GM21423 (cell line): ENCODE measurements at regions not wholly inside any gene's neighbourhood (a gene's known extent, or its start where the extent isn't known, plus 50 kb on each side); places are given as distances from the start of the nearest gene placed in this dataset.
"Not testable (repeated sequence)": the region's sequence is repeated elsewhere in the genome, so short reads cannot be mapped to it uniquely, and the experiment has no call there.

Experiments used
- ATAC-seq: cut with Tn5 transposase; IDR thresholded peaks from one replicate; pipeline ENCODE4 v1.9.1; 2021; ENCODE audit warnings: mild to moderate bottlenecking, moderate library complexity; ENCODE audit not compliant: unreplicated experiment

GRCh38 chr6:135129136-135129856 lies 51.8 kb upstream of the MYB start:
- peak; percentile 69 for ATAC-seq

- peak; percentile 94 for ATAC-seq
These were observed 52.7 kb upstream of the MYB start for GRCh38 chr6:135128268-135128914.

- no peak for ATAC-seq
These were observed 54.4 kb upstream of the MYB start for GRCh38 chr6:135126729-135127128.

- ATAC-seq: no peak
These were observed 55.1 kb upstream of the MYB start for GRCh38 chr6:135126034-135126433.

- no peak for ATAC-seq
These were observed 59.7 kb upstream of the MYB start for GRCh38 chr6:135121434-135121833.

GRCh38 chr6:135118134-135118730 lies 62.9 kb upstream of the MYB start:
- no peak for ATAC-seq

GRCh38 chr6:135117413-135117968 lies 62.9 kb upstream of the HBS1L start:
- ATAC-seq: no peak

GRCh38 chr6:135116571-135116970 lies 61.9 kb upstream of the HBS1L start:
- ATAC-seq: no peak

- no peak for ATAC-seq
These were observed 61.2 kb upstream of the HBS1L start for GRCh38 chr6:135115834-135116233.

GRCh38 chr6:135115411-135115810 lies 60.8 kb upstream of the HBS1L start:
- no peak for ATAC-seq

GRCh38 chr6:135114355-135115145 lies 59.9 kb upstream of the HBS1L start:
- ATAC-seq: peak; percentile 62

GRCh38 chr6:135113860-135114259 lies 59.2 kb upstream of the HBS1L start:
- ATAC-seq: no peak

- ATAC-seq: not testable (repeated sequence)
These were observed 58.3 kb upstream of the HBS1L start for GRCh38 chr6:135112951-135113350.

GRCh38 chr6:135110261-135110781 lies 55.7 kb upstream of the HBS1L start:
- ATAC-seq: not testable (repeated sequence)

GRCh38 chr6:135109761-135110160 lies 55.1 kb upstream of the HBS1L start:
- no peak for ATAC-seq

GRCh38 chr6:135108692-135109091 lies 54.1 kb upstream of the HBS1L start:
- no peak for ATAC-seq

GRCh38 chr6:135106611-135107010 lies 52.0 kb upstream of the HBS1L start:
- no peak for ATAC-seq

- no peak for ATAC-seq
These were observed 51.1 kb upstream of the HBS1L start for GRCh38 chr6:135105710-135106109.

- ATAC-seq: no peak
These were observed 50.7 kb upstream of the HBS1L start for GRCh38 chr6:135105299-135105698.
